Suprapubic skin (tissue), 4 donors: ENCODE measurements at regions not wholly inside any gene's neighbourhood (a gene's known extent, or its start where the extent isn't known, plus 50 kb on each side); places are given as distances from the start of the nearest gene placed in this dataset.
A peak's percentile ranks its signal among the peaks of the same experiment; 100 is the strongest.
"Not testable (repeated sequence)": the region's sequence is repeated elsewhere in the genome, so short reads cannot be mapped to it uniquely, and the experiment has no call there.

Source experiments
- DNase-seq, 2 donors: peaks; one replicate each; pipeline ENCODE4 v3.0.0-alpha.2; 2019; ENCODE audit warnings: low spot score in 2 of 2
- H3K27ac ChIP-seq: fragments of 200-600 bp; sonication (generic); one replicate; pipeline ENCODE4 v1.5.1; 2019
- H3K27me3 ChIP-seq: fragments of 200-600 bp; sonication (generic); one replicate; pipeline ENCODE4 v1.5.1; 2019
- H3K36me3 ChIP-seq: fragments of 200-600 bp; sonication (generic); one replicate; pipeline ENCODE4 v1.5.1; 2019
- H3K4me1 ChIP-seq: fragments of 200-600 bp; sonication (generic); one replicate; pipeline ENCODE4 v1.5.1; 2019
- H3K4me3 ChIP-seq: fragments of 200-600 bp; sonication (generic); one replicate; pipeline ENCODE4 v1.5.1; 2019; ENCODE audit warnings: mild to moderate bottlenecking
- H3K9me3 ChIP-seq: fragments of 200-600 bp; sonication (generic); one replicate; pipeline ENCODE4 v1.5.1; 2019
- EP300 ChIP-seq: sonication (generic); formaldehyde crosslinking; IDR thresholded peaks from one replicate; pipeline ENCODE4 v1.6.1; 2017; ENCODE audit warnings: antibody characterized with exemption
- POLR2A ChIP-seq, 2 donors: fragments of 450-650 bp; IDR thresholded peaks; one replicate each; pipeline ENCODE4 v1.6.1; 2017; ENCODE audit warnings: antibody characterized with exemption in 2 of 2, mild to moderate bottlenecking in 2 of 2, moderate library complexity in 2 of 2
- POLR2AphosphoS5 ChIP-seq, 3 donors: sonication (generic); formaldehyde crosslinking; IDR thresholded peaks; one replicate each; pipeline ENCODE4 v1.6.1; 2017; ENCODE audit warnings: antibody characterized with exemption in 3 of 3
- WGBS: methylation state at CpG from one replicate; pipeline ENCODE4 v1.1.5; 2018; 5-methylcytosine and 5-hydroxymethylcytosine counted together

DNA sequence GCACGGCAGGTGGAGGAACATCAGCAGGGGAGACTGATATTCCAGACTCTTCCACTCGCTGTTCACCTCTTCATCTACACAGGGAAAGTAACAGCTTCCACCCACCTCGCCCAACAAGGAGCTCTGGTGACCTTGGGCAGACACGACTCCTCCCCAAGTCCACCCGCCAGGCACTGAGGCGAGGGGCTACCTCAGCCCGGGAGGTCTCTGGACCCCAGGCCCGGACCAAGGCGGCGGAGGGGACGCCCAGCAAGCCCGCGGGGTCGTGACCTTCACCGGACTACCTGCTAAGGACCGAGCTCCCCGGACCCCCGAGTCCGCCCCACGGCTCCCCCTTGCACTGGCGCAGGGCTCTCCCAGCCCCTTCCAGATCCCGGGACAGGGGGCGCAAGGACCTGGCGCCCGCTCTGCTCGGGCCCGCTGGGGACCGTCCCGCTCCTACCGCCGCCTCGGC lies 70.2 kb upstream of the LPCAT1 start:
- TF ChIP-seq POLR2AphosphoS5 (IDR thresholded peaks at IDR 0.05) (no peak), EP300 (no peak), POLR2A (IDR thresholded peaks at IDR 0.05) (no peak)
- peaks cover 8% of the 10 kb centered on the region for H3K36me3 ChIP-seq
- H3K27ac ChIP-seq, result peak overlapping the region; percentile 38
- no peaks in the 10 kb centered on the region for H3K27me3 ChIP-seq
- WGBS, result 53% methylated on average over 3 of the region's 32 CpGs
- peak overlapping the region; percentile 55 for H3K4me3 ChIP-seq
- DNase-seq, result no peak
- no peaks in the 10 kb centered on the region for H3K9me3 ChIP-seq
- H3K4me1 ChIP-seq, result peaks cover 11% of the 10 kb centered on the region

DNA sequence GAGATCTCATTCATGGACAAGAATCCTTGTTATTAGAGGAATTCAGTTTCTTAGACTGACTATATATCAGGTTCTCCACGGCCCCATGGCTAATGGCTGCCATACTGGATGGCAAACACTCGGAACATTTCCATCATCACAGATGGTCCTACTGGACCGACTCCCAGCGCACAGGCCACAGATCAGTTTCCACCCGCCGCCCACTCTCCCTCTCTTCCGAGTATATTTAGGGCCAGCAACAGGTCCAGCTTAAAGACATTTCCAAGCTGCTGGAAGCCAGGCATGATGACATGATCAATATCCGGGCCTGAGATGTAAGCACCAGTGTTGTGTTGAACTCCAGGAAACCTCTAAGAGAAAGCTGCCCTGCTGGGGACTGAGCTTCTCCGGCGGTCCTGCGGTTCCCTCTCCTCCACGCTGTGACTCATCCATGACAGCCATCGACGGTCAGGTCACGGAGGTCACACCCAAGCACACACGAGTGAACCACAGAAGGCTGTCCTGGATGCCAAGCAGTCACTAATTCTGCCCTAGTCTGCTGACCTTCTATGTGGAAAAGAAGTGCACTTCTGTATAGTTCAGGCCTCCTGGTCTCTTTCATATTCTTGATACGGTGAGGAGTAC lies 64.4 kb upstream of the LPCAT1 start:
- WGBS, result 90% methylated on average over 9 of the region's 17 CpGs
- not testable (repeated sequence) for H3K4me1 ChIP-seq, H3K27ac ChIP-seq, H3K27me3 ChIP-seq, H3K9me3 ChIP-seq, DNase-seq, H3K4me3 ChIP-seq
- H3K36me3 ChIP-seq, result peaks cover 13% of the 10 kb centered on the region

DNA sequence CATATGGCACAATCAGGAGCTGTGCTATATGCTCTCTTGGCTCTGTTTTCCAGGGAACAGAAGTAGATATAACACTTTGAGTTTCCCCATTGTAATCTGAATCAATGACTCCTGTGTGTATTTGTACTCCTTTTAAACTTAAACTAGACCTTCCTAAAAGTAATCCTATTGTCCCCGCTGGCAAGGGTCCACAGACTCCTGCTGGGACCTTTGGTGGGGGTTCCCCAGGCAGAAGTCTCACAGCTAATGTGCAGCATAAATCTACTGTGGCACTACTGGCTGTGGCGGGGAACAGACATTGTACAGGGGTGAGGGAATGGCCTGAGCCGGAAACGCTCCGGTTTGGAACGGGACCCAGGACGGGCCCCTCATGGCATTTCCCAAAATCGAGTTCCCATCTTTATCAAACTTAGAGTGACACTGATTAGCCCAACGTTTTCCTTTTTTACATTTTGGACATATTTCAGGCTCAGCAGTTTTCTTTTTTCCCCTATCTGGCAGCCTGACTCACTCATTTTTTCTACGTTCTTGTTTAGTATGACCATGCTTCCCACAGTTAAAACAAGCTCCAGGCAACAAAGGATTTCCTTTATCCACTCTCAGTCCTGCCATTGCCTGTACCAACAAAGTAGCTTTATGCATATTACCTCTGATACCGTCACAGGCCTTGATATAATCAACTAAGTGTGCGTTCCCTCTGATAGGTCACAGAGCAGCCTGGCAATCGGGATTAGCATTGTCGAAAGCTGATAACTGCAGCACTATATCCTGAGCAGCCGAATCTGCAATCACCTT lies 59.5 kb upstream of the LPCAT1 start:
- H3K27me3 ChIP-seq, H3K4me3 ChIP-seq, DNase-seq, H3K36me3 ChIP-seq, H3K27ac ChIP-seq, H3K9me3 ChIP-seq, H3K4me1 ChIP-seq: not testable (repeated sequence)
- WGBS, result 88% methylated on average over 15 of the region's 15 CpGs

DNA sequence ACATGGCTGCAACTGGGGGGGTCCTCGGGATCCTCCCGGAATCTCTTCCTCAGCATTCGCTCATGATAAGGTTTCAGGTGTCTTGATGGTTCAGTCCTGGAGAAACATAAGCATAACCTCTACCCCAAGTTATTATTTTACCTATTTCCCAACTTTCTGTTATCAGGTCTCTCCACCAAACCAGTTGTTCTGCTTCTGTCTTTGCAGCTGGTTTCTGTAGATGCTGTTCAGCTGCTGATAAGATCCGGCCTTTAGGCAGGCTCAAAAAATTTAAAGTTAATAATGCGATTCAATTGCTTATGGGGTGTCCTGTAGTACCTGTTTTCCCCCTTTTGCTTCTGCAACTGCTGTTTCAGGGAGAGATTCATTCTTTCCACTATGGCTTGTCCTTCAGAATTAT lies 55.6 kb upstream of the LPCAT1 start:
- H3K36me3 ChIP-seq, result peaks cover 15% of the 10 kb centered on the region
- H3K27ac ChIP-seq, H3K4me3 ChIP-seq, H3K4me1 ChIP-seq, H3K9me3 ChIP-seq, H3K27me3 ChIP-seq, DNase-seq: not testable (repeated sequence)
- 91% methylated on average over 5 of the region's 5 CpGs for WGBS

DNA sequence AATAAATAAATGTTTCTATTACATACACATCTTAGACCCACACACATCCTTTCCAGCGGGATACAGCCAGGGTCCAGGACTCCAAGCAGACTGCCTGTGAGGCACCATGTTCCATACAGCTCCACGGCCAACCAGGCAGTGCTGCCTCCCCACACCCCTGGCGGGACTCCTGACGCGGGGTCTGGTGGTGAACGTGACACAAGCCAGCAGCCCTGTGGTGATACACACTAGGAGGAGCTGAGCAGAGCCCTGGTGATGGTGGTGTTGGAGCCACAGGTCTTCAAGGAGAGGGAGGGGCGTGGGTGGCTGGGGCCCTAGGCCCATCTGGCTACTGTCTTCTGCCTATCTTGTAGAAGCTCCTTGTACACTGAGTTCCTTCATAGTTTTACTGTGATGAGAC lies 53.1 kb upstream of the LPCAT1 start:
- not testable (repeated sequence) for H3K27me3 ChIP-seq, H3K4me3 ChIP-seq, H3K27ac ChIP-seq, DNase-seq, H3K9me3 ChIP-seq, H3K4me1 ChIP-seq
- H3K36me3 ChIP-seq, result peaks cover 18% of the 10 kb centered on the region
- 82% methylated on average over 6 of the region's 7 CpGs for WGBS

DNA sequence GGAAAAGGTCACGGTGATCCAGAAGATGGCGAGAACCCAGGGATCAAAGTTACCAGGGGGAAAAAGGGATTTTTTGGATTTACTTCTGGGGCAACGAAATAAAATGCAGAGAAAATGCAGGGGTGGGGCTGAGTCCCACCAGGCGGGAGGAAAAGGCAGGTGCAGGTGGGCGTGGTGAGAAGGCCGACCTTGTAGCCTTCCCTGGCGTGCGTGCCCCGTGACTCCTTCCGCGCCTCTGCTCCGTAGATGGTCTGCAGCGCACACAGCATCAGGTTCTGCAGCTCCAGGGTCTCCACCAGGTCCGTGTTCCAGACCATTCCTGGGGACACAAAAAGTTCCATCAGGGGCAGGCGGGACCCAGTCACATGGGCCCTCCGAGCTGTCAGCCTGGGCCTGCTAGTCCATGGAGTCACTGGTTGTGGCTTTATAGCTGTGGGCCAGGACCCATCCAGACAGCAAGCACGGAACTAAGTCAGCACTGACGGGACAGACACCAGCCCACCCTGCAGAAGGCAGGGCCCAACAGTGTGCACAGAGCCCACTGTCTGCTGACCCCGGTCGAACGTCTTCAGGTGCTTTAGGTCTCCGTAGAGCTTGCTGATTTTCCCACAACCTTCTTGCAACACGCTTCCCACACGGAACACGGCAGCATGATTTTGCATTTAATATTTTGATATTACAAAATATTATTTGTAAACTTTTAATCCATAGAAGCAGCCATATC lies 52.4 kb upstream of the LPCAT1 start:
- not testable (repeated sequence) for H3K27ac ChIP-seq, H3K9me3 ChIP-seq, H3K4me1 ChIP-seq, H3K27me3 ChIP-seq, DNase-seq, H3K4me3 ChIP-seq
- peaks cover 18% of the 10 kb centered on the region for H3K36me3 ChIP-seq
- 95% methylated on average over 20 of the region's 25 CpGs for whole genome bisulfite sequencing

DNA sequence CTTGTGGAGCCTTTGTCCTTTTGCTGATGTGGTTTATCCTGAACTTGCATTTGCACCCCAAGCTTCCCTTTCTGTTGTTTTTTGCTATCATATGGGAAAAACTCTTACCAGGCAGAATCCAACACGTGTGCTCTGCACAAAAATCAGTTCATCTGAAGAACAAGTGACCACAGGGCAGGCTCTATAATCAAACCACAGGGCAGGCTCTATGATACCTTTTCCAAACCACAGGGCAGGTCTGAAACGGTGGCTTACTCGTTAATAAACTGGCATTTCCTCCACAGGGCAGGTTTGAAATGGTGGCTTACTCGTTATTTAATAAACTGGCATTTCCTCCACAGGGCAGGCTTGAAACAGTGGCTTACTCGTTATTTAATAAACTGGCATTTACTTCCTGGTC lies 51.7 kb upstream of the LPCAT1 start:
- peaks cover 18% of the 10 kb centered on the region for H3K36me3 ChIP-seq
- not testable (repeated sequence) for H3K27me3 ChIP-seq, H3K9me3 ChIP-seq, H3K4me1 ChIP-seq, DNase-seq, H3K27ac ChIP-seq, H3K4me3 ChIP-seq
- 60% methylated on average over 5 of the region's 5 CpGs for WGBS

DNA sequence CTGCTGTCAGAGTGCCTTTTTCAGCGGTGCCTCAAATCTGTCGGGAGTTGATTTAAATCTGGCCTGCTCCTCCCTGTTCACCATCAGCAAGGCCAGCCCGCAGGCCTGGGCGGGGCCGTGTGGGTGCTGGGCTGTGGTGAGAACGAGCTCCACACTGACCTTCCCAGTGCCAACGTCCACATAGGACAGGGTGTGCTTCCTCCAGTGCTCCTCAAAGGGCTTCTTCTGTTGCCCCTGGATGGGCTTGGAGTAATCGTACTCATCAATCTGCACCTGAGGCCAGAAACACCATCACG lies 50.2 kb upstream of the LPCAT1 start:
- H3K36me3 ChIP-seq, result peaks cover 14% of the 10 kb centered on the region
- DNase-seq, result not testable (repeated sequence)

DNA sequence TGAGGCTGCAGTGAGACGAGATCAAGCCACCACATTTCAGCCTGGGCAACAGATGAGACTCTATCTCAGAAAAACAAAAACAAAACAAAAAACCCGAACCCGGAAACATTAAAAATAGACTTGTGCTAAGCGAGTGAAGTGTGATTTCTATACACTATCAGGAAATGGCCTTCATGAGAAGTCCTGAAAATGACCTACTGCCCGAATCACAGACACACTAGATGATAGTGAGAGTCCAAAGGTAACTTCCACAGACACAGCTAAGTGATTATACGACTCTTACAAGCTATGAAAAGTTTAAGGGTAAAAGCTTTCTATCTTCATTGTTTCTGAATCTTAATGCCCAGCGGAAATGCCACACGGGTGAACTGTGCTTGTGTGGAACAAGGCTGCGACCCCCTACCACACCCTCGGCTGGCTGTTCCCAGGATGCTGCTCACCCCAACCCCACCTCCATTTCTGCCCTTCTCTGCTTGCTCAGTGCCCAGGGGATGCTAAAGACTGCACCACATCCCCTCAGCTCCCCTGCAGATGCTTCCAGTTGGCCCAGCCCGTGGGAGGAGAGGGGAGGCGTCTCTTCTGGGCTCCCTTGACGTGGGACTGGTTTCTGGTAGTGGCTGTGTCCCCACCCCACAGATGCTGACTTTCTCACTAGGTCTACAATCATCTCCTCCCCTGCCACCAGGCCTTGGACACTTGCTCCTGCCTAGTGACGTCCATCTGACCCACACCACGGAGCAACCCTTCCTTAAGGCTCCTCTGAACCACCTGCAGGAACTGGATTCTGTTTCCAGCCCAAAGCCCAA lies 49.7 kb upstream of the LPCAT1 start:
- not testable (repeated sequence) for H3K4me1 ChIP-seq, H3K9me3 ChIP-seq, H3K4me3 ChIP-seq, H3K27ac ChIP-seq, H3K27me3 ChIP-seq
- WGBS, result 91% methylated on average over 15 of the region's 15 CpGs
- peaks cover 11% of the 10 kb centered on the region for H3K36me3 ChIP-seq
- DNase-seq, result peak in 1 of 2 donors; percentile 35

More for the DNA sequence above, 50.2 kb upstream of the LPCAT1 start:
- H3K4me3 ChIP-seq, H3K27me3 ChIP-seq, H3K9me3 ChIP-seq, H3K4me1 ChIP-seq, H3K27ac ChIP-seq: not testable (repeated sequence)
- 58% methylated on average over 3 of the region's 9 CpGs for WGBS
